ENCODE measurements at regions not wholly inside any gene's neighbourhood (a gene's known extent, or its start where the extent isn't known, plus 50 kb on each side); places are given as distances from the start of the nearest gene placed in this dataset.

- H3K27ac Mint-ChIP-seq, result no peak overlapping the region
- Histone ChIP-seq H3K79me2 (ENCODE audit: control insufficient read depth, insufficient read depth, low read length) (no peaks in the 10 kb centered on the region), H3K4me1 (ENCODE audit: control insufficient read depth in 2 of 2, insufficient read depth in 2 of 2, low read length in 2 of 2) (peaks cover 3 to 6% of the 10 kb centered on the region in 2 donors), H3K9ac (ENCODE audit: low read length) (no peak overlapping the region), H3K27ac (ENCODE audit: low read length in 2 of 2) (no peak overlapping the region), H3K36me3 (replicated peaks in 1 of 2; ENCODE audit: control extremely low read depth in 1 of 2, control insufficient read depth in 1 of 2, extremely low read depth in 1 of 2, insufficient read depth in 2 of 2, low read length in 1 of 2) (no peaks in the 10 kb centered on the region), H3K4me2 (replicated peaks; ENCODE audit: low read depth, low read length, poor library complexity, severe bottlenecking) (no peak overlapping the region), H4K20me1 (ENCODE audit: control insufficient read depth, insufficient read depth, low read length, poor library complexity, severe bottlenecking) (no peaks in the 10 kb centered on the region), H3K4me3 (ENCODE audit: control extremely low read depth in 1 of 5, extremely low read depth in 1 of 5, insufficient read depth in 1 of 5, low read depth in 2 of 5, low read length in 4 of 5) (no peak overlapping the region), H2AFZ (ENCODE audit: insufficient read depth, low read depth, low read length, poor library complexity, severe bottlenecking) (no peak overlapping the region), H3K27me3 (replicated peaks in 1 of 4; ENCODE audit: control extremely low read depth in 1 of 4, control insufficient read depth in 3 of 4, insufficient read depth in 4 of 4, low read length in 3 of 4) (peaks cover 0 to 14% (median 9%) of the 10 kb centered on the region in 4 experiments), H3K9me3 (ENCODE audit: control extremely low read depth in 1 of 3, control insufficient read depth in 2 of 3, insufficient read depth in 1 of 3, low read length in 2 of 3) (peaks cover 0 to 5% (median 0%) of the 10 kb centered on the region in 3 donors)
- peaks cover 14% of the 10 kb centered on the region for H3K27me3 Mint-ChIP-seq
- 100% methylated on average over 1 of the region's 3 CpGs for WGBS (ENCODE audit: insufficient coverage)
- intact Hi-C loops (cut with micrococcal nuclease), result no loop called here
- TF ChIP-seq CTCF (IDR thresholded peaks at IDR 0.05) (no peak), EZH2 (IDR thresholded peaks at IDR 0.05; ENCODE audit: borderline replicate concordance, insufficient read depth, low read depth, low read length, poor library complexity, severe bottlenecking) (no peak)
- DNase-seq (no peak), ATAC-seq (ENCODE audit: low read depth) (no peak)
- no peak overlapping the region for H3K4me3 Mint-ChIP-seq
- H3K4me1 Mint-ChIP-seq, result peaks cover 5% of the 10 kb centered on the region
- ChIA-PET CTCF (no interaction called here), POLR2A (no interaction called here)
- no peaks in the 10 kb centered on the region for H3K9me3 Mint-ChIP-seq (ENCODE audit: insufficient read depth)
Observed at GRCh38 chr3:44016818-44017217, 224.9 kb upstream of the TOPAZ1 start.

GRCh38 chr3:44018926-44019325, 222.8 kb upstream of the TOPAZ1 start:
- H3K4me1 ChIP-seq (ENCODE audit: control insufficient read depth in 2 of 2, insufficient read depth in 2 of 2, low read length in 2 of 2), result peaks cover 10 to 14% of the 10 kb centered on the region in 2 donors
- no peak overlapping the region for H3K4me2 ChIP-seq (replicated peaks; ENCODE audit: low read depth, low read length, poor library complexity, severe bottlenecking)
- Mint-ChIP-seq H3K4me3 (no peak overlapping the region), H3K27me3 (peaks cover 23% of the 10 kb centered on the region), H3K27ac (no peak overlapping the region), H3K4me1 (peaks cover 13% of the 10 kb centered on the region), H3K9me3 (ENCODE audit: insufficient read depth) (no peaks in the 10 kb centered on the region)
- DNase-seq, result no peak
- peaks cover 0 to 3% (median 1%) of the 10 kb centered on the region in 3 donors for H3K9me3 ChIP-seq (ENCODE audit: control extremely low read depth in 1 of 3, control insufficient read depth in 2 of 3, insufficient read depth in 1 of 3, low read length in 2 of 3)
- peaks cover 0 to 23% (median 17%) of the 10 kb centered on the region in 4 experiments for H3K27me3 ChIP-seq (replicated peaks in 1 of 4; ENCODE audit: control extremely low read depth in 1 of 4, control insufficient read depth in 3 of 4, insufficient read depth in 4 of 4, low read length in 3 of 4)
- no peak overlapping the region for H2AFZ ChIP-seq (ENCODE audit: insufficient read depth, low read depth, low read length, poor library complexity, severe bottlenecking)
- no peaks in the 10 kb centered on the region for H3K79me2 ChIP-seq (ENCODE audit: control insufficient read depth, insufficient read depth, low read length)
- intact Hi-C loops (cut with micrococcal nuclease), result no loop called here
- TF ChIP-seq EZH2 (IDR thresholded peaks at IDR 0.05; ENCODE audit: borderline replicate concordance, insufficient read depth, low read depth, low read length, poor library complexity, severe bottlenecking), result no peak
- TF ChIP-seq CTCF (IDR thresholded peaks at IDR 0.05), result no peak
- 100% methylated on average over 3 of the region's 9 CpGs for WGBS (ENCODE audit: insufficient coverage)
- H4K20me1 ChIP-seq (ENCODE audit: control insufficient read depth, insufficient read depth, low read length, poor library complexity, severe bottlenecking), result no peaks in the 10 kb centered on the region
- no peak overlapping the region for H3K27ac ChIP-seq (ENCODE audit: low read length in 2 of 2)
- CTCF ChIA-PET, result no interaction called here
- ATAC-seq (ENCODE audit: low read depth), result no peak
- H3K36me3 ChIP-seq (replicated peaks in 1 of 2; ENCODE audit: control extremely low read depth in 1 of 2, control insufficient read depth in 1 of 2, extremely low read depth in 1 of 2, insufficient read depth in 2 of 2, low read length in 1 of 2), result no peaks in the 10 kb centered on the region
- no peak overlapping the region for H3K4me3 ChIP-seq (ENCODE audit: control extremely low read depth in 1 of 5, extremely low read depth in 1 of 5, insufficient read depth in 1 of 5, low read depth in 2 of 5, low read length in 4 of 5)
- H3K9ac ChIP-seq (ENCODE audit: low read length), result no peak overlapping the region
- POLR2A ChIA-PET, result no interaction called here
